Activated B cell treated with CpG ODN at 0.5 μM for 24 hours (primary cell): ENCODE measurements at regions not wholly inside any gene's neighbourhood (a gene's known extent, or its start where the extent isn't known, plus 50 kb on each side); places are given as distances from the start of the nearest gene placed in this dataset.

Experiments used
- ATAC-seq: fragments of 200-7000 bp; cut with Tn5 transposase; one replicate; pipeline ENCODE4 v1.10.0; 2021; ENCODE audit warnings: low read depth, mild to moderate bottlenecking, moderate library complexity
- CTCF ChIA-PET: fragments of 350-600 bp; sonication (Branson Sonifier 250); formaldehyde crosslinking; loops from one replicate; lab custom pipeline; 2021; ENCODE audit warnings: antibody characterized with exemption; lab: Charles Lee
- POLR2A ChIA-PET: fragments of 350-600 bp; sonication (Branson Sonifier 250); formaldehyde crosslinking; loops from one replicate; lab custom pipeline; 2021; ENCODE audit warnings: antibody characterized with exemption; lab: Charles Lee
- DNase-seq: peaks from one replicate; pipeline ENCODE4 v3.0.0; 2022
- H3K27ac Mint-ChIP-seq: one replicate; pipeline ENCODE4 v1.8.0; 2020; ENCODE audit warnings: mixed read lengths
- H3K27me3 Mint-ChIP-seq: one replicate; pipeline ENCODE4 v1.8.0; 2021; ENCODE audit warnings: mixed read lengths
- H3K36me3 Mint-ChIP-seq: one replicate; pipeline ENCODE4 v1.8.0; 2021; ENCODE audit warnings: low read depth, mixed read lengths
- H3K4me1 Mint-ChIP-seq: one replicate; pipeline ENCODE4 v1.8.0; 2021; ENCODE audit warnings: mixed read lengths
- H3K4me3 Mint-ChIP-seq: one replicate; pipeline ENCODE4 v1.8.0; 2020; ENCODE audit warnings: mild to moderate bottlenecking, mixed read lengths
- H3K9me3 Mint-ChIP-seq: one replicate; pipeline ENCODE4 v1.8.0; 2020; ENCODE audit warnings: mixed read lengths
- CTCF ChIP-seq: fragments of 200-600 bp; IDR thresholded peaks from one replicate; pipeline ENCODE4 v1.8.0; 2022; ENCODE audit warnings: antibody characterized with exemption, mild to moderate bottlenecking
- intact Hi-C: fragments of 100-400 bp; cut with micrococcal nuclease; formaldehyde crosslinking; loops from one replicate; pipeline ENCODE4 v1.15.1; 2024

GRCh38 chr1:244974106-244974505 is 109.8 kb upstream of the HNRNPU start:
- no peak for ATAC-seq
- Mint-ChIP-seq H3K4me1 (peaks cover 15% of the 10 kb centered on the region), H3K36me3 (peaks cover 13% of the 10 kb centered on the region), H3K27ac (no peak overlapping the region), H3K9me3 (no peaks in the 10 kb centered on the region), H3K27me3 (no peaks in the 10 kb centered on the region), H3K4me3 (no peak overlapping the region)
- no peak for DNase-seq
- TF ChIP-seq CTCF: no peak
- CTCF ChIA-PET: no interaction called here
- intact Hi-C loops: loop anchor here (10.0 kb wide), 1 partner anchor 1601 kb away; no protein-coding TSS in a partner anchor
- POLR2A ChIA-PET: interaction anchor here (0.6 to 5.8 kb wide), 3 partner anchors 33 to 110 kb away, joined by 3 to 239 read pairs (median 52); partner anchors contain the start of gene HNRNPU

GRCh38 chr1:244971552-244972216 is 107.3 kb upstream of the HNRNPU start:
- no peak for TF ChIP-seq CTCF
- H3K4me1 Mint-ChIP-seq: peaks cover 17% of the 10 kb centered on the region
- H3K36me3 Mint-ChIP-seq: peaks cover 13% of the 10 kb centered on the region
- no peaks in the 10 kb centered on the region for H3K27me3 Mint-ChIP-seq
- no peak for ATAC-seq
- CTCF ChIA-PET: interaction anchor here (1.0 to 1.7 kb wide), 6 partner anchors 31 to 170 kb away, joined by 3 to 9 read pairs (median 4); partner anchors contain the start of gene HNRNPU
- H3K27ac Mint-ChIP-seq: peak overlapping the region; percentile 99
- no peak for DNase-seq
- no peaks in the 10 kb centered on the region for H3K9me3 Mint-ChIP-seq
- intact Hi-C loops: loop anchor here (1.0 to 10.0 kb wide), 2 partner anchors 71 to 1603 kb away; no protein-coding TSS in a partner anchor
- H3K4me3 Mint-ChIP-seq: peak overlapping the region; percentile 95
- POLR2A ChIA-PET: interaction anchor here (0.6 to 5.8 kb wide), 23 partner anchors 15 to 835 kb away, joined by 3 to 239 read pairs (median 6); partner anchors contain the start of genes COX20 and HNRNPU

GRCh38 chr1:244970744-244971551 is 106.6 kb upstream of the HNRNPU start:
- intact Hi-C loops: loop anchor here (1.0 to 10.0 kb wide), 12 partner anchors 26 to 1604 kb away; partner anchors contain the start of genes COX20 and HNRNPU
- H3K36me3 Mint-ChIP-seq: peaks cover 13% of the 10 kb centered on the region
- peak; percentile 75 for ATAC-seq
- TF ChIP-seq CTCF: no peak
- POLR2A ChIA-PET: interaction anchor here (0.6 to 5.8 kb wide), 21 partner anchors 15 to 836 kb away, joined by 3 to 239 read pairs (median 6); partner anchors contain the start of genes COX20 and HNRNPU
- H3K27ac Mint-ChIP-seq: peak overlapping the region; percentile 99
- peaks cover 17% of the 10 kb centered on the region for H3K4me1 Mint-ChIP-seq
- peak; percentile 91 for DNase-seq
- CTCF ChIA-PET: interaction anchor here (0.6 to 1.7 kb wide), 7 partner anchors 30 to 170 kb away, joined by 3 to 9 read pairs (median 4); partner anchors contain the start of gene HNRNPU
- no peaks in the 10 kb centered on the region for H3K27me3 Mint-ChIP-seq
- no peaks in the 10 kb centered on the region for H3K9me3 Mint-ChIP-seq
- peak overlapping the region; percentile 95 for H3K4me3 Mint-ChIP-seq

GRCh38 chr1:244970236-244970743 is 105.9 kb upstream of the HNRNPU start:
- Mint-ChIP-seq H3K4me3 (peak overlapping the region; percentile 95), H3K36me3 (peaks cover 13% of the 10 kb centered on the region), H3K27me3 (no peaks in the 10 kb centered on the region), H3K9me3 (no peaks in the 10 kb centered on the region), H3K27ac (peak overlapping the region; percentile 99), H3K4me1 (peaks cover 17% of the 10 kb centered on the region)
- DNase-seq (peak; percentile 86), ATAC-seq (peak; percentile 63)
- intact Hi-C loops: loop anchor here (1.0 to 10.0 kb wide), 11 partner anchors 25 to 1605 kb away; partner anchors contain the start of genes COX20 and HNRNPU
- TF ChIP-seq CTCF: no peak
- POLR2A ChIA-PET: interaction anchor here (0.7 to 5.8 kb wide), 22 partner anchors 11 to 528 kb away, joined by 3 to 239 read pairs (median 8); partner anchors contain the start of genes COX20 and HNRNPU
- CTCF ChIA-PET: interaction anchor here (1.2 to 1.7 kb wide), 5 partner anchors 30 to 136 kb away, joined by 3 to 9 read pairs (median 5); partner anchors contain the start of gene HNRNPU
